MCF 10A (cell line): ENCODE measurements at regions not wholly inside any gene's neighbourhood (a gene's known extent, or its start where the extent isn't known, plus 50 kb on each side); places are given as distances from the start of the nearest gene placed in this dataset.
A peak's percentile ranks its signal among the peaks of the same experiment; 100 is the strongest.

Experiments
- BruUV-seq: library from RNA; stranded (reverse); fragments of 400-500 nt; replicated peaks from 2 replicates; lab custom pipeline; 2021; lab: Mats Ljungman, UMichigan
- CTCF ChIA-PET: fragments of 300-600 bp; sonication (Branson Sonifier 250); formaldehyde crosslinking; extraction: SDS; loops from one replicate; lab custom pipeline; 2021; ENCODE audit warnings: antibody characterized with exemption, inconsistent platforms; lab: Yijun Ruan, JAX
- POLR2A ChIA-PET: fragments of 300-600, 350-650 bp; sonication (Branson Sonifier 250); formaldehyde crosslinking; extraction: SDS; loops from one replicate; lab custom pipeline; 2020; ENCODE audit warnings: antibody characterized with exemption, inconsistent platforms; lab: Yijun Ruan, JAX
- DNase-seq: peaks from one replicate; pipeline ENCODE4 v3.0.0-alpha.2; 2018; ENCODE audit not compliant: unreplicated experiment
- H3K27ac Mint-ChIP-seq: one replicate; pipeline ENCODE4 v1.8.0; 2022; ENCODE audit warnings: mild to moderate bottlenecking, low read depth, mixed read lengths; ENCODE audit not compliant: unreplicated experiment
- H3K27me3 Mint-ChIP-seq: one replicate; pipeline ENCODE4 v1.8.0; 2022; ENCODE audit warnings: mixed read lengths; ENCODE audit not compliant: insufficient read depth, unreplicated experiment
- H3K36me3 Mint-ChIP-seq: one replicate; pipeline ENCODE4 v1.8.0; 2022; ENCODE audit warnings: mild to moderate bottlenecking, moderate library complexity, mixed read lengths; ENCODE audit not compliant: insufficient read depth, unreplicated experiment
- H3K4me1 Mint-ChIP-seq: one replicate; pipeline ENCODE4 v1.8.0; 2022; ENCODE audit warnings: mixed read lengths; ENCODE audit not compliant: insufficient read depth, unreplicated experiment
- H3K4me3 Mint-ChIP-seq: one replicate; pipeline ENCODE4 v1.8.0; 2022; ENCODE audit warnings: mild to moderate bottlenecking, moderate library complexity, mixed read lengths; ENCODE audit not compliant: unreplicated experiment
- H3K9me3 Mint-ChIP-seq: one replicate; pipeline ENCODE4 v1.8.0; 2022; ENCODE audit warnings: mixed read lengths; ENCODE audit not compliant: unreplicated experiment
- CTCF ChIP-seq: fragments of 200-600 bp; IDR thresholded peaks from one replicate; pipeline ENCODE4 v1.8.0; 2022; ENCODE audit warnings: antibody characterized with exemption, mild to moderate bottlenecking; ENCODE audit not compliant: unreplicated experiment
- intact Hi-C: fragments of 100-400 bp; cut with micrococcal nuclease; formaldehyde crosslinking; loops from 2 replicates; pipeline ENCODE4 v1.14.1; 2022

GRCh38 chr1:94324178-94324544, 86.8 kb upstream of the ARHGAP29 start:
- intact Hi-C loops = no loop called here

GRCh38 chr1:94323311-94324177, 86.2 kb upstream of the ARHGAP29 start:
- Mint-ChIP-seq H3K36me3 (no peaks in the 10 kb centered on the region), H3K27me3 (no peaks in the 10 kb centered on the region), H3K4me1 (peaks cover 48% of the 10 kb centered on the region), H3K4me3 (peak overlapping the region; percentile 6), H3K9me3 (no peaks in the 10 kb centered on the region), H3K27ac (peak overlapping the region; percentile 86)
- CTCF ChIA-PET = interaction anchor here (1.0 to 14.2 kb wide), 3 partner anchors 13 to 297 kb away, joined by 3 to 391 read pairs (median 3); no protein-coding TSS in a partner anchor
- no peak for TF ChIP-seq CTCF
- DNase-seq = no peak
- POLR2A ChIA-PET = interaction anchor here (0.6 to 5.3 kb wide), 7 partner anchors 16 to 95 kb away, joined by 3 to 62 read pairs (median 12); partner anchors contain the start of gene ARHGAP29
- TSS peak; percentile 87 for BruUV-seq
- intact Hi-C loops = no loop called here

More at GRCh38 chr1:94324178-94324544, 86.8 kb upstream of the ARHGAP29 start:
- BruUV-seq = no TSS peak
- H3K27ac Mint-ChIP-seq = peak overlapping the region; percentile 86
- ChIA-PET POLR2A (interaction anchor here (0.6 to 5.3 kb wide), 8 partner anchors 17 to 96 kb away, joined by 3 to 62 read pairs (median 14); partner anchors contain the start of gene ARHGAP29), CTCF (interaction anchor here (1.1 to 14.2 kb wide), 2 partner anchors 12 to 263 kb away, joined by 3 to 391 read pairs; no protein-coding TSS in a partner anchor)
- peak overlapping the region; percentile 6 for H3K4me3 Mint-ChIP-seq
- peaks cover 48% of the 10 kb centered on the region for H3K4me1 Mint-ChIP-seq
- no peak for TF ChIP-seq CTCF
- peak; percentile 14 for DNase-seq
- no peaks in the 10 kb centered on the region for H3K36me3 Mint-ChIP-seq
- H3K27me3 Mint-ChIP-seq = no peaks in the 10 kb centered on the region
- no peaks in the 10 kb centered on the region for H3K9me3 Mint-ChIP-seq

- Mint-ChIP-seq H3K27me3 (no peaks in the 10 kb centered on the region), H3K27ac (peak overlapping the region; percentile 86), H3K4me1 (peaks cover 41% of the 10 kb centered on the region), H3K36me3 (no peaks in the 10 kb centered on the region), H3K4me3 (no peak overlapping the region), H3K9me3 (no peaks in the 10 kb centered on the region)
- intact Hi-C loops = no loop called here
- no TSS peak for BruUV-seq
- ChIA-PET POLR2A (interaction anchor here (1.3 to 5.3 kb wide), 2 partner anchors 24 to 64 kb away, joined by 4 to 60 read pairs; no protein-coding TSS in a partner anchor), CTCF (interaction anchor here (1.0 to 1.1 kb wide), 2 partner anchors 13 to 297 kb away, joined by 3 to 5 read pairs; no protein-coding TSS in a partner anchor)
- TF ChIP-seq CTCF = no peak
- peak; percentile 79 for DNase-seq
These were observed 85.3 kb upstream of the ARHGAP29 start for GRCh38 chr1:94322696-94323095.

- no peak for DNase-seq
- H3K9me3 Mint-ChIP-seq = no peaks in the 10 kb centered on the region
- H3K27me3 Mint-ChIP-seq = no peaks in the 10 kb centered on the region
- ChIA-PET CTCF (interaction anchor here (1.1 to 1.4 kb wide), 2 partner anchors 14 to 297 kb away, joined by 3 to 5 read pairs; no protein-coding TSS in a partner anchor), POLR2A (interaction anchor here (1.3 kb wide), 1 partner anchor 63 kb away, joined by 4 read pairs; no protein-coding TSS in a partner anchor)
- H3K4me1 Mint-ChIP-seq = peaks cover 41% of the 10 kb centered on the region
- no peak overlapping the region for H3K4me3 Mint-ChIP-seq
- H3K36me3 Mint-ChIP-seq = no peaks in the 10 kb centered on the region
- no peak for TF ChIP-seq CTCF
- intact Hi-C loops = no loop called here
- H3K27ac Mint-ChIP-seq = no peak overlapping the region
- no TSS peak for BruUV-seq
These were observed 84.3 kb upstream of the ARHGAP29 start for GRCh38 chr1:94321662-94322061.
